HG02588 (cell line): ENCODE measurements at regions not wholly inside any gene's neighbourhood (a gene's known extent, or its start where the extent isn't known, plus 50 kb on each side); places are given as distances from the start of the nearest gene placed in this dataset.
A peak's percentile ranks its signal among the peaks of the same experiment; 100 is the strongest.
"Not testable (repeated sequence)": the region's sequence is repeated elsewhere in the genome, so short reads cannot be mapped to it uniquely, and the experiment has no call there.

Experiments
- ATAC-seq: cut with Tn5 transposase; IDR thresholded peaks from one replicate; pipeline ENCODE4 v1.9.1; 2021; ENCODE audit warnings: mild to moderate bottlenecking, moderate library complexity; ENCODE audit not compliant: unreplicated experiment

GRCh38 chr6:47180633-47181032 is 129.1 kb downstream of the TNFRSF21 start:
- no peak for ATAC-seq

DNA sequence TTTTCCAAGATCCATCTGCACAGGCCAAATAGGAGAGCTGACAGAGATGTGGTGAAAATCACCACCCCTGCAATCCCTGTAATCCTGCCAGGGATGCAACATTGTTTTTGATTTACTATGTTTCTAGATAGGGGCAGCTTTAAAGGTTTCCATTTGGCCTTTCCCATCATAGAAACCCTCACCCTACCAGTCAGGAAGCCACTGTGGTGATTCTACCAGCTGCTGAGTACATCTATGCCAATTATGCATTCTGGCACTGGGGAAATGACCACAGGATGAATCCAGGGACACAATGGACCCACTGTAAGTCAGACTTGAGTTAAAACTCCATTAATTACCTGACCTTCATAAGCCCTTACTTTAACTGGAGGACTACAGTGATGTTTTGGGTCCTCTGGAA is 130.4 kb downstream of the TNFRSF21 start:
- no peak for ATAC-seq

- ATAC-seq: no peak
These were observed 133.5 kb upstream of the ADGRF1 start for GRCh38 chr6:47175656-47176055.

GRCh38 chr6:47174502-47175023 is 132.4 kb upstream of the ADGRF1 start:
- no peak for ATAC-seq

- ATAC-seq: not testable (repeated sequence)
These were observed 131.9 kb upstream of the ADGRF1 start for GRCh38 chr6:47174063-47174462.

DNA sequence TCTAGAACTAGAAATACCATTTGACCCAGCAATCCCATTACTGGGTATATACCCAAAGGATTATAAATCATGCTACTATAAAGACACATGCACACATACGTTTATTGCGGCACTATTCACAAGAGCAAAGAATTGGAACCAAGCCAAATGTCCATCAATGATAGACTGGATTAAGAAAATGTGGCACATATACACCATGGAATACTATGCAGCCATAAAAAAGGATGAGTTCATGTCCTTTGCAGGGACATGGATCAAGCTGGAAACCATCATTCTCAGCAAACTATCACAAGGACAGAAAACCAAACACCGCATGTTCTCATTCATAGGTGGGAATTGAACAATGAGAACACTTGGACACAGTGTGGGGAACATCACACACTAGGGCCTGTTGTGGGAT is 131.0 kb upstream of the ADGRF1 start:
- ATAC-seq: not testable (repeated sequence)

GRCh38 chr6:47170617-47170947 is 128.4 kb upstream of the ADGRF1 start:
- ATAC-seq: no peak

DNA sequence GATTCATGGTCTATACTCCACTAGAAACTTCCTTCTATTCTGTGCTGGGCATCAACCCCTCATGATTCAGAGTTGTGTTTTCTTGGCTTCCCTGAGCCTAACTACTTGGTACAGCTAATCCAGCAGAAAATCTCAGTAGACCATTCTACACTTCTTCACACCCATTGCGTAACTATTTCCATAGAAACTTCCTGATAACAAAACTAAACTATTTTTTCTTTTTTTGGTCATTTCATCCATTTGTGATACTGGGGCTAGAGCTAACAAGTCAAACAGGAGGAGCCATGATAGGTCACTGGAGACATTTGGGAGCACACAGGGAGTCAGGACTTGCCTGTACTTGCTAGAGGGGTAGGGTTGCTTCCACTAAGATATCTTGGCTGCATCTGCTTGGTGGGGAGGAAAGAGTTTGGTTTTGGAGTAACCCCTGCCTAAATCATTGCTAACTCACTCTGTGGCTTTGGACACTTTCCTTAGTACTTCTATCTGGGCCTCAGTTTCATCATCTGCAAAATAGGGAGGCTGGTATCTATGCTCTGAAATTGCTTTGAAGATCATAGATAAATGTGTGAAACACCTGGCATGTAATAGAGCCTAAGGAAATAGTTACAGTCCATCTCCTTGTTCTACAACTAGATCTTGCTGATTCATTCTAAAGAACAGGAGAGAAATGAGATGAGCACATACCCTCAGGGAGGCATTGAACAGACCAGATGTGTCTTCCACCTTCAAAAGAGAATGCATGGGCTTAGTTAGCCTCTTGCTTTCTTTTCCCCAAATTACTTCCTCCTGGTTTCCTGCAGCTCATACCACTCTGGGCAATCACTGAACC is 127.9 kb upstream of the ADGRF1 start:
- no peak for ATAC-seq

GRCh38 chr6:47168180-47168579 is 126.0 kb upstream of the ADGRF1 start:
- no peak for ATAC-seq

GRCh38 chr6:47165918-47166317 is 123.8 kb upstream of the ADGRF1 start:
- peak; percentile 78 for ATAC-seq

- no peak for ATAC-seq
These were observed 122.7 kb upstream of the ADGRF1 start for GRCh38 chr6:47164877-47165276.

DNA sequence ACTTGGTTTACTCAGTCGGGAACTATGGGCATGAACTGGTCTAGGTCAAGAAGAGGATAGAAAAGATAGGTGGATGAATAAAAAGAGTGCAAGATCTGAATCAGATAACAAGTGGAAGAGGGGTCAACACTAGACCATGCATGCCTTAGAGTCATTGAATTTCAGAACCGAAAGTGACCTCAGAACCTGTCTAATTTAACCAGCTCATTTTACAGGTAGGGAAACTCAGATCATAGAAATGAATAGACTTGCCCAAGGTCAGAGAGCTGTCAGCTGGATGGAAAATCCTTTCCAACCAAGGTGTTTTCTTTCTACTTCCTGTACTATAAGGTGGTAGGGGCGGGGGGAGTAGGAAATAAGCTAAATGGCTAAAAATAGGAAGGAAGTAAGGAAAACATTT is 121.4 kb upstream of the ADGRF1 start:
- ATAC-seq: no peak

DNA sequence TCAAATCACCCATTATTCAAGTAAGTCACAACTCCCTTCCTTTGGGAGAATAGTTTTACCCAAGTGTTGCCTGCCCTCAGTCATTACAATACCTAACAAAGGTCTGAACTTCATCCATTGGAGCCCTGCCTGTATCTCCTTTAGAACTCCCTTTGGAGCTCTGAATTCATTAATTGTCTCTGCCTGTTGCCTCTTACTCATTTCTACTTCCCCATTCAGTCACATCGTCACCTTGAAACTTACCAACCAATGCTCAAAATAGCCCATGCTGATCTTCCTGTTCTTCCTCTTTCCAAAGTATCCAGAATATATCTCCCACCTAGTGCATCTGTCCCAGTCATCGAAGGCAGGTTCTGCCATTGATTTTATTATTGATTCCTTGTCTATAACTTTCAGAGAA is 120.7 kb upstream of the ADGRF1 start:
- no peak for ATAC-seq

GRCh38 chr6:47162231-47162630 is 120.1 kb upstream of the ADGRF1 start:
- ATAC-seq: no peak

DNA sequence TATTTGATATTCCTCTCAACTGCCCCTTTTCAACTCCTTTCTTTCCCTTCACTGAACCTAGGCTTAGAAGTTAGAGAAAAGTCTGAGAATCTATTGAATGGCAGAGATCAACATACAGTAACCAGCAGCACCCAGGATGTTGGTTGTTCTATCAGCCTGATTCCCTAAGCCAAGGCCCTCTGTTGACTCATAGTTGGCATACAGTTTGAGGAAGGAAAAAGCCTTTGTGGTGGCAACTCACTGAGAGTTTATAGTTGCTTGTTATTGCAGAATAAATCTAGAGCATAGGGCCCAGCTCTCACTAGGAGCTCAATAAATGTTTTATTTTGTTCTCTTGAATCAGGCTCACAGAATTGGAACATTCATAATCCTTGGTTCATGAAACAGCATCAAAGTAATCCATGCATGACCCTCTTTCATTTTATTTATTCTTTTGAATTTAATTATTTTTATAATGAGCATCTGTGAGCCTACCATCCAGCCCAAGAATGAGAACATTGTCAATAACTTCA is 119.1 kb upstream of the ADGRF1 start:
- no peak for ATAC-seq

- no peak for ATAC-seq
These were observed 118.6 kb upstream of the ADGRF1 start for GRCh38 chr6:47160702-47161101.

DNA sequence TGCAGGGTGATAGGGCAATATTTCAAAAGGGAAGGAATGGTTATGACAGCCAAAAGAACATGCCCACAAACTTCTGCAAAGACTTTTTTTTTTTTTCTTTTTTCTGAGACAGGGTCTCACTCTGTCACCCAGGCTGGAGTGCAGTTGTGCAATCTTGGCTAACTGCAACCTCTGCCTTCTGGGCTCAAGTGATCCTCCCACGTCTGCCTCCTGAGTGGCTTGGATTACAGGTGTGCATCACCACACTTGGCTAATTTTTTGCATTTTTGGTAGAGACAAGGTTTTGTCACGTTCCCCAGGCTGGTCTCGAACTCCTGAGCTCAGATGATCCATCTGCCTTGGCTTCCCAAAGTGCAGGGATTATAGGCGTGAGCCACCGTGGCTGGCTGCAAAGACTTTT is 117.6 kb upstream of the ADGRF1 start:
- ATAC-seq: no peak

GRCh38 chr6:47157653-47158219 is 115.6 kb upstream of the ADGRF1 start:
- ATAC-seq: no peak

DNA sequence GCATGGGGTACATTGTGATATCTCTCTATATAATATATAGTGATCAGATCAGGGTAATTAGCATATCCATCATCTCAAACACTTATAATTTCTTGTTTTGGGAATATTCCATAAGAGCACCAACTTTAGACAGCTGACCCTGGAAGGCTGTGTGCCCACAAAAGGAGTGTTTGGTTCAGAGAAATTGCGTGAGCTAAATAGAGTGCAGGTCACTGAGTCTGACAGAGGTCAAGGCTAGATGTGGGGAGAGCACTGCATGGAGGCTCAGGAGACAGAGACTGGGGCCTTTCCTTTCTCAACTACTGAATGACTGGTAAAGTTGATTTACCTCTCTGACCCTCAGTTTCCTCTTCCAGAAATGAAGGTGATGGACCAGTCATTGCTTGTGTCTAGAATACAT is 114.9 kb upstream of the ADGRF1 start:
- no peak for ATAC-seq

DNA sequence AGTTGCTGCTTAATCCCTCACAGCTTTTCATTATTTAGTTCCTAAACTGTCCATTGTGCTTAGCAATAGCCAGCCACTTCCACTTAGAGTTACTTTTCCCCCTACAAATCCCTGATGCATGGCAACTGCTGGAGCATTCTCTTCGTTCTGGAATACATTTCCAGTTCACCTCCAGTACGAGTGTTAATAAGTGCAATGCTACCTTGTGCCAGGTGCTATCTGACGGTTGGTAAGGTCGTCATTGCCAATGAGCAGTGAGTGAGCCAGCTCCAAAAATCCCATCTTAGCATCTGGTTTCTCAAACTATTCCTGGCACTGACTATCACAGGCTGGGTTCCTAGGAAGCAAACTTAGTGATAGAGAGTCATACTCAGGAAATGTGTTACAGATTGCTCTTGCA is 114.1 kb upstream of the ADGRF1 start:
- ATAC-seq: no peak

DNA sequence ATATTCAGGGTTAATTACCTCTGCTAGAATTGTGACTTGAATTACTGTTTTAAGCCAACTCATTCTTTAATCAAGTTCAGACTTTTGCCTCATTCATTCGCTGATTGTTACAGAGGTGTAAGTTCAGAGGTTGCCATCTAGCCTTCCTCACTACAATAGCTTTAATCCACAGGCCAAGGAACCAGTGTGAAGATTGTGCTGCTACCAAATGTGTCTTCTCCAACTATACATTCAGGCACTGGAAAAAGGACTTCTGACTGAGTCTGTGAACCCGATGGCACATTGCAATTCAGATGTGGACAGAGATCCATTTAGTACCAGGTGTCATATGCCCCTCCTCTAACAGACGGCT is 111.2 kb upstream of the ADGRF1 start:
- no peak for ATAC-seq

GRCh38 chr6:47152666-47153403 is 110.7 kb upstream of the ADGRF1 start:
- no peak for ATAC-seq
